Stimulated activated CD8-positive, alpha-beta memory T cell treated with anti-CD3 and anti-CD28 coated beads, Interleukin-15, amount 100 ng/mL, for 4 hours (primary cell): ENCODE measurements at regions not wholly inside any gene's neighbourhood (a gene's known extent, or its start where the extent isn't known, plus 50 kb on each side); places are given as distances from the start of the nearest gene placed in this dataset.

Experiments
- DNase-seq, 2 donors: peaks; one replicate each; pipeline ENCODE4 v3.0.0-alpha.2; 2020; ENCODE audit warnings: low read depth in 2 of 2

- no peak for DNase-seq
Observed at GRCh38 chr2:126389446-126389845, 266.5 kb upstream of the GYPC start.

GRCh38 chr2:126392889-126393288, 263.1 kb upstream of the GYPC start:
- DNase-seq, result no peak

GRCh38 chr2:126399001-126399400, 257.0 kb upstream of the GYPC start:
- no peak for DNase-seq

- DNase-seq, result no peak
Observed at GRCh38 chr2:126403039-126403628, 252.8 kb upstream of the GYPC start.

- no peak for DNase-seq
Observed at GRCh38 chr2:126406267-126406666, 249.7 kb upstream of the GYPC start.

- DNase-seq, result no peak
Observed at GRCh38 chr2:126408671-126409070, 247.3 kb upstream of the GYPC start.

GRCh38 chr2:126409850-126410249, 246.1 kb upstream of the GYPC start:
- DNase-seq, result no peak

- DNase-seq, result no peak
Observed at GRCh38 chr2:126413079-126413478, 242.9 kb upstream of the GYPC start.

- DNase-seq, result no peak
Observed at GRCh38 chr2:126419403-126419802, 236.6 kb upstream of the GYPC start.

- DNase-seq, result no peak
Observed at GRCh38 chr2:126425943-126426342, 230.0 kb upstream of the GYPC start.

- no peak for DNase-seq
Observed at GRCh38 chr2:126429103-126429502, 226.9 kb upstream of the GYPC start.

- DNase-seq, result no peak
Observed at GRCh38 chr2:126431136-126431535, 224.8 kb upstream of the GYPC start.

GRCh38 chr2:126436411-126436810, 219.5 kb upstream of the GYPC start:
- DNase-seq, result no peak

- no peak for DNase-seq
Observed at GRCh38 chr2:126437016-126437415, 218.9 kb upstream of the GYPC start.

- no peak for DNase-seq
Observed at GRCh38 chr2:126444512-126444911, 211.4 kb upstream of the GYPC start.

GRCh38 chr2:126446106-126446695, 209.8 kb upstream of the GYPC start:
- DNase-seq, result no peak

GRCh38 chr2:126448611-126449010, 207.3 kb upstream of the GYPC start:
- DNase-seq, result no peak

- no peak for DNase-seq
Observed at GRCh38 chr2:126449677-126450076, 206.3 kb upstream of the GYPC start.

- DNase-seq, result no peak
Observed at GRCh38 chr2:126463892-126464674, 191.9 kb upstream of the GYPC start.

GRCh38 chr2:126467367-126468054, 188.4 kb upstream of the GYPC start:
- DNase-seq, result no peak

- no peak for DNase-seq
Observed at GRCh38 chr2:126475031-126475430, 180.9 kb upstream of the GYPC start.

- DNase-seq, result no peak
Observed at GRCh38 chr2:126476691-126477090, 179.3 kb upstream of the GYPC start.

GRCh38 chr2:126480033-126480432, 175.9 kb upstream of the GYPC start:
- no peak for DNase-seq
